Vagina (tissue), 2 donors: ENCODE measurements at regions not wholly inside any gene's neighbourhood (a gene's known extent, or its start where the extent isn't known, plus 50 kb on each side); places are given as distances from the start of the nearest gene placed in this dataset.

Source experiments
- POLR2A ChIP-seq, 2 donors: fragments of 450-650 bp; IDR thresholded peaks; one replicate each; pipeline ENCODE4 v1.6.1; 2017; ENCODE audit warnings: antibody characterized with exemption in 2 of 2, mild to moderate bottlenecking in 2 of 2, moderate library complexity in 2 of 2
- TF ChIP-seq, protein P1 (sequence below), 3 experiments: fragments of 450-650 bp in 2 of 3; fragments of 200-600 bp in 1 of 3; sonication (generic) in 1 of 3; IDR thresholded peaks; one replicate each; pipeline ENCODE4 v1.5.1; 2017 to 2019; ENCODE audit warnings: antibody characterized with exemption in 3 of 3, mild to moderate bottlenecking in 2 of 3, moderate library complexity in 2 of 3

DNA sequence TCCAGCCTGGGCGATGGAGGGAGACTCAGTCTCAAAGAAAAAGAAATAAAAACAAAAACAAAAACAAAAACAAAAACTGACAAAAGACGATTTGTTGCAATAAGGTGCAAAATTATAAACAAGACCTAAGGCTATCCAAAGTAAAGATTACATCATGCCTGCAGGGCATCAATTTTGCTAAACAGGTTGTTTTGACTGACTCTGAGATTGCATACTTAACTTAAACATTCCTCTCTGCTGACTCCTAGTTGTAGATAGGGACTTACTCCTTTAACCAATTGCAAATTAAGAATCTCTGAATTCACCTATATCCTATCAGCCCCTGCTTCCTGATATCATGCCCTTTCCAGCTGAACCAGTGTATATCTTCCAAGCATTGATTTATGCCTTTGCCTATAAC lies 2687.3 kb downstream of the PCDH7 start:
- no peak for TF ChIP-seq POLR2A (IDR thresholded peaks at IDR 0.05)
- TF ChIP-seq, protein P1, sequence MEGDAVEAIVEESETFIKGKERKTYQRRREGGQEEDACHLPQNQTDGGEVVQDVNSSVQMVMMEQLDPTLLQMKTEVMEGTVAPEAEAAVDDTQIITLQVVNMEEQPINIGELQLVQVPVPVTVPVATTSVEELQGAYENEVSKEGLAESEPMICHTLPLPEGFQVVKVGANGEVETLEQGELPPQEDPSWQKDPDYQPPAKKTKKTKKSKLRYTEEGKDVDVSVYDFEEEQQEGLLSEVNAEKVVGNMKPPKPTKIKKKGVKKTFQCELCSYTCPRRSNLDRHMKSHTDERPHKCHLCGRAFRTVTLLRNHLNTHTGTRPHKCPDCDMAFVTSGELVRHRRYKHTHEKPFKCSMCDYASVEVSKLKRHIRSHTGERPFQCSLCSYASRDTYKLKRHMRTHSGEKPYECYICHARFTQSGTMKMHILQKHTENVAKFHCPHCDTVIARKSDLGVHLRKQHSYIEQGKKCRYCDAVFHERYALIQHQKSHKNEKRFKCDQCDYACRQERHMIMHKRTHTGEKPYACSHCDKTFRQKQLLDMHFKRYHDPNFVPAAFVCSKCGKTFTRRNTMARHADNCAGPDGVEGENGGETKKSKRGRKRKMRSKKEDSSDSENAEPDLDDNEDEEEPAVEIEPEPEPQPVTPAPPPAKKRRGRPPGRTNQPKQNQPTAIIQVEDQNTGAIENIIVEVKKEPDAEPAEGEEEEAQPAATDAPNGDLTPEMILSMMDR (IDR thresholded peaks at IDR 0.05): no peak
